HG02885 (cell line): ENCODE measurements at regions not wholly inside any gene's neighbourhood (a gene's known extent, or its start where the extent isn't known, plus 50 kb on each side); places are given as distances from the start of the nearest gene placed in this dataset.

ENCODE experiments used
- ATAC-seq: cut with Tn5 transposase; IDR thresholded peaks from one replicate; pipeline ENCODE4 v1.9.1; 2021; ENCODE audit warnings: mild to moderate bottlenecking; ENCODE audit not compliant: unreplicated experiment, poor library complexity

GRCh38 chr7:38002689-38003088, 82.2 kb downstream of the EPDR1 start:
- ATAC-seq, result no peak

- ATAC-seq, result no peak
Measured at GRCh38 chr7:38006559-38006958, 86.1 kb downstream of the EPDR1 start.

GRCh38 chr7:38007096-38007495, 86.7 kb downstream of the EPDR1 start:
- no peak for ATAC-seq

GRCh38 chr7:38013246-38013645, 92.8 kb downstream of the EPDR1 start:
- ATAC-seq, result no peak

GRCh38 chr7:38016567-38016966, 96.1 kb downstream of the EPDR1 start:
- no peak for ATAC-seq

- no peak for ATAC-seq
Measured at GRCh38 chr7:38017320-38017719, 96.9 kb downstream of the EPDR1 start.

GRCh38 chr7:38020121-38020785, 99.8 kb downstream of the EPDR1 start:
- no peak for ATAC-seq

- ATAC-seq, result no peak
Measured at GRCh38 chr7:38021892-38022291, 101.5 kb downstream of the EPDR1 start.

GRCh38 chr7:38025815-38026214, 105.4 kb downstream of the EPDR1 start:
- ATAC-seq, result no peak

- no peak for ATAC-seq
Measured at GRCh38 chr7:38027884-38028455, 107.5 kb downstream of the EPDR1 start.

- ATAC-seq, result no peak
Measured at GRCh38 chr7:38034062-38034908, 113.8 kb downstream of the EPDR1 start.

- peak; percentile 88 for ATAC-seq
Measured at GRCh38 chr7:38040831-38041230, 120.4 kb downstream of the EPDR1 start.

GRCh38 chr7:38049679-38050078, 128.4 kb upstream of the STARD3NL start:
- no peak for ATAC-seq

GRCh38 chr7:38051311-38051710, 126.7 kb upstream of the STARD3NL start:
- no peak for ATAC-seq

GRCh38 chr7:38051786-38052185, 126.3 kb upstream of the STARD3NL start:
- no peak for ATAC-seq

- ATAC-seq, result no peak
Measured at GRCh38 chr7:38052786-38053185, 125.3 kb upstream of the STARD3NL start.

- no peak for ATAC-seq
Measured at GRCh38 chr7:38054199-38054598, 123.8 kb upstream of the STARD3NL start.

- ATAC-seq, result no peak
Measured at GRCh38 chr7:38057829-38058228, 120.2 kb upstream of the STARD3NL start.

GRCh38 chr7:38060116-38060515, 117.9 kb upstream of the STARD3NL start:
- ATAC-seq, result no peak

- ATAC-seq, result no peak
Measured at GRCh38 chr7:38060637-38061036, 117.4 kb upstream of the STARD3NL start.

GRCh38 chr7:38066391-38066790, 111.7 kb upstream of the STARD3NL start:
- no peak for ATAC-seq
